ENCODE measurements at regions not wholly inside any gene's neighbourhood (a gene's known extent, or its start where the extent isn't known, plus 50 kb on each side); places are given as distances from the start of the nearest gene placed in this dataset.

- no peak overlapping the region for H3K27ac ChIP-seq (ENCODE audit: insufficient read depth, low read length)
- no peaks in the 10 kb centered on the region for H3K79me1 ChIP-seq (ENCODE audit: low read depth in 1 of 2, low read length in 2 of 2)
- no peak overlapping the region for H3K4me2 ChIP-seq (ENCODE audit: low read depth, low read length)
- no peak overlapping the region for H4K91ac ChIP-seq (ENCODE audit: insufficient read depth, low read depth, low read length)
- no peak for DNase-seq
- H2AFZ ChIP-seq (replicated peaks; ENCODE audit: low read length, poor library complexity) = no peak overlapping the region
- H3K9me3 ChIP-seq (ENCODE audit: control insufficient read depth, insufficient read depth, low read length) = peaks cover 39% of the 10 kb centered on the region
- H4K8ac ChIP-seq (ENCODE audit: low read depth in 2 of 2, low read length in 2 of 2) = no peak overlapping the region
- H2BK15ac ChIP-seq (ENCODE audit: low read depth, low read length) = no peak overlapping the region
- no peak overlapping the region for H2AK9ac ChIP-seq (replicated peaks; ENCODE audit: low read depth, low read length, poor library complexity)
- H2BK120ac ChIP-seq (ENCODE audit: low read depth, low read length) = no peak overlapping the region
- no peak overlapping the region for H3K18ac ChIP-seq (ENCODE audit: low read depth, low read length)
- no peaks in the 10 kb centered on the region for H3K4me1 ChIP-seq (ENCODE audit: control insufficient read depth, insufficient read depth, low read length)
- H3K4ac ChIP-seq (ENCODE audit: low read depth, low read length) = no peak overlapping the region
- H3K23ac ChIP-seq (ENCODE audit: low read depth, low read length) = no peak overlapping the region
- no peaks in the 10 kb centered on the region for H4K20me1 ChIP-seq (ENCODE audit: insufficient read depth, low read length)
- dilution Hi-C loops (cut with HindIII; ENCODE audit: low sequenced_read_pairs, unreplicated experiment) (no loop called here), intact Hi-C loops (cut with micrococcal nuclease) (no loop called here), in situ Hi-C loops (cut with MboI; ENCODE audit: low sequenced_read_pairs) (no loop called here)
- H3K9ac ChIP-seq (ENCODE audit: low read depth, low read length) = no peak overlapping the region
- H3K14ac ChIP-seq (replicated peaks; ENCODE audit: low read depth, low read length) = no peak overlapping the region
- no TSS peak for BruUV-seq (replicated peaks)
- no peak overlapping the region for H2BK5ac ChIP-seq (ENCODE audit: low read depth, low read length, poor library complexity, severe bottlenecking)
- H3K56ac ChIP-seq (ENCODE audit: extremely low read depth, insufficient read depth, low read length) = no peak overlapping the region
- H2AK5ac ChIP-seq (ENCODE audit: low read depth, low read length) = no peak overlapping the region
- ChIA-PET POLR2A (ENCODE audit: unreplicated experiment) (no interaction called here), CTCF (no interaction called here)
- 85% methylated on average over 5 of the region's 14 CpGs; no CpG with 5 or more reads in 1 of the 2 experiments for WGBS, 2 experiments (ENCODE audit: extremely low coverage in 2 of 2, insufficient read length in 1 of 2)
- no peak for ATAC-seq (ENCODE audit: low read depth)
- TF ChIP-seq RAD21 (IDR thresholded peaks at IDR 0.05; ENCODE audit: low read length) = no peak
- TF ChIP-seq USF2 (IDR thresholded peaks at IDR 0.05; ENCODE audit: low read depth, low read length) = no peak
- no peak for TF ChIP-seq CTCF (conservative IDR thresholded peaks at IDR 0.05; ENCODE audit: low read depth, low read length)
- no peak for TF ChIP-seq RCOR1 (IDR thresholded peaks at IDR 0.05; ENCODE audit: insufficient replicate concordance, low read length)
- H4K5ac ChIP-seq (ENCODE audit: low read depth, low read length) = no peak overlapping the region
- H3K36me3 ChIP-seq (ENCODE audit: control insufficient read depth, insufficient read depth, low read length) = no peaks in the 10 kb centered on the region
- no peaks in the 10 kb centered on the region for H3K27me3 ChIP-seq (ENCODE audit: control insufficient read depth, insufficient read depth, low read length)
- H2BK20ac ChIP-seq (ENCODE audit: low read depth, low read length) = no peak overlapping the region
- no peaks in the 10 kb centered on the region for H3K9me1 ChIP-seq (ENCODE audit: insufficient read depth, low read length)
- H3K4me3 ChIP-seq (ENCODE audit: insufficient read depth, low read depth, low read length) = no peak overlapping the region
Measured at GRCh38 chr22:48761546-48761945, 1066.1 kb downstream of the BRD1 start.

All from IMR-90 (cell line).